Fibroblast of pulmonary artery (primary cell): ENCODE measurements at regions not wholly inside any gene's neighbourhood (a gene's known extent, or its start where the extent isn't known, plus 50 kb on each side); places are given as distances from the start of the nearest gene placed in this dataset.
"Not testable (repeated sequence)": the region's sequence is repeated elsewhere in the genome, so short reads cannot be mapped to it uniquely, and the experiment has no call there.

Source experiments
- DNase-seq: peaks from one replicate; pipeline ENCODE4 v3.0.0-alpha.2; 2010; ENCODE audit warnings: low read depth
- H3K4me3 ChIP-seq: replicated peaks from 2 replicates; pipeline ENCODE4 v1.5.1; 2011; ENCODE audit warnings: low read depth, mild to moderate bottlenecking, control low read depth, low read length, moderate library complexity
- TF ChIP-seq, protein P1 (sequence below): IDR thresholded peaks from 2 replicates; pipeline ENCODE4 v1.5.1; 2011; ENCODE audit warnings: mild to moderate bottlenecking, control low read depth, low read length, inconsistent platforms; ENCODE audit errors: missing control alignments

DNA sequence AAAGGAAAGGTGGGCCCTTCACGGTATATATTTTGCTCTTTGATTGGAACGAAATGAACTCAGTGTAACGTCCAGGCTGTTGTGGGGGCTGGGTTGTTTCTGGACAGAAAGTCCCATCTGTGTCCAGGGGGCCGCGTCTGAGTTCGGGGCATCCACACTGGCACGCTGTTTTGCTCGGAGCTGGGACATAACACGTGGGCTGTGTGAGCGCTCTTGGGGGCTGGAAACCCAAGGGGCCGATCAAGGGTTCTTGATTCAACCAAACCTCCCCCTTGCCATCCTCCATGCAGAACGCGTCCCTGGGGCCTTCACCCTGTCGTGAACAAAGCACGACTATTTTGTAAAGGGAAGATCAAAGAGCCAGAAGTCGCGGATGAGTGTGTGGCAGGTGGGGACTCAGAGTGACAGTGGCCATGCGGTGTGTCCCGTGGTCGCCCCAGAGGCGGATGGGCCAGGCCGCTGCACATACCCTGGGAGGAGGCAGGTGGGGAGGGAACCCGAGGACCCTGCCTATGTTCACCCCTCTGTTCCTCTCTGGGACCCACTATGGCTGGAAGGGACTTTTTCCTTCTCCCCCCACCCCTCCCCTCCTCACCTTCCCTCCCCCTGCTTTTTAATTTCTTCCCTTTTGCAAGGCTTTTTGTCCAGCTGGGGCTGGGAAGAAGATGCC lies 387.2 kb downstream of the SEC14L1 start:
- no peak overlapping the region for H3K4me3 ChIP-seq
- DNase-seq: no peak
- TF ChIP-seq, protein P1, sequence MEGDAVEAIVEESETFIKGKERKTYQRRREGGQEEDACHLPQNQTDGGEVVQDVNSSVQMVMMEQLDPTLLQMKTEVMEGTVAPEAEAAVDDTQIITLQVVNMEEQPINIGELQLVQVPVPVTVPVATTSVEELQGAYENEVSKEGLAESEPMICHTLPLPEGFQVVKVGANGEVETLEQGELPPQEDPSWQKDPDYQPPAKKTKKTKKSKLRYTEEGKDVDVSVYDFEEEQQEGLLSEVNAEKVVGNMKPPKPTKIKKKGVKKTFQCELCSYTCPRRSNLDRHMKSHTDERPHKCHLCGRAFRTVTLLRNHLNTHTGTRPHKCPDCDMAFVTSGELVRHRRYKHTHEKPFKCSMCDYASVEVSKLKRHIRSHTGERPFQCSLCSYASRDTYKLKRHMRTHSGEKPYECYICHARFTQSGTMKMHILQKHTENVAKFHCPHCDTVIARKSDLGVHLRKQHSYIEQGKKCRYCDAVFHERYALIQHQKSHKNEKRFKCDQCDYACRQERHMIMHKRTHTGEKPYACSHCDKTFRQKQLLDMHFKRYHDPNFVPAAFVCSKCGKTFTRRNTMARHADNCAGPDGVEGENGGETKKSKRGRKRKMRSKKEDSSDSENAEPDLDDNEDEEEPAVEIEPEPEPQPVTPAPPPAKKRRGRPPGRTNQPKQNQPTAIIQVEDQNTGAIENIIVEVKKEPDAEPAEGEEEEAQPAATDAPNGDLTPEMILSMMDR: no peak

DNA sequence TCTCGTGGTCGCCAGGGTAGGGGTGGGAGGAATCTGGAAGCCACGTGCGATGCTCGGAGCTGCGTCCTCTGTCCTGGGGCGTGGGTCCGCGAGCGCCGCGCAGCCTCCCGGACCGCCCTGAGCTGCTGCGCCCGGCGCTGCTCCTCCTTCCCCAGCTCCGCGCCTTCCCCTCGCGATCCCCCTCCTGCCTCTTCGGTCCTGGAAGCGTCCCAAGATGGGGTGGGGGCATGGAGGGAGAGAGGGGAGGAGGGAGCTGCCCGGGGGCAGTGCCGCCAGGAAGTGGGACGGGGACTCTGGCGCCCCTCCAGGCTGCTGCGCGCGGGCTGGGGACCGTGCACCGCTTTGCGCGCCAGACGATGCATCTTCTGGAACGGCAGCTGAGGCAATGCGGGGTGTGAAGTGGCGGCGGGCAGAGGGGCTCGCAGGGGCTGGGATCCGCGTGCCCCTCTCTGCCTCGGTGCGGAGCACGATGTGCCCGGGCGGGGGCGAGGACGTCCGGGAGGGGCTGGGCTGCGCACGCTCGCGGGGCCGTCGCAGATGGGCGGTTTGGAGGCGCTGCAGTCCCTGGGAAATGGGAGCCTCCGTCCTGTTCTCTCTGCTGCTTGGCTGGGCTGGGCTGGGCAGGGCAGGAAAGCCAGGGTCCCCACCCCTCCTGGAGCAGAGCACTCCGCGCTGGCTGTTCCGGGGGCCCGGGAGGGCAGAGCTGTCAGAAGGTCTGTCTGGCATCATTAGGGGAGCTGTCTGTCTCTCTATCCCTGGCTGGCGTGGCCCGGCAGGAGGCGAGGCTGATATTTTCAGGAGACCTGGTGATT lies 388.0 kb downstream of the SEC14L1 start:
- TF ChIP-seq, protein P1: no peak
- no peak for DNase-seq

DNA sequence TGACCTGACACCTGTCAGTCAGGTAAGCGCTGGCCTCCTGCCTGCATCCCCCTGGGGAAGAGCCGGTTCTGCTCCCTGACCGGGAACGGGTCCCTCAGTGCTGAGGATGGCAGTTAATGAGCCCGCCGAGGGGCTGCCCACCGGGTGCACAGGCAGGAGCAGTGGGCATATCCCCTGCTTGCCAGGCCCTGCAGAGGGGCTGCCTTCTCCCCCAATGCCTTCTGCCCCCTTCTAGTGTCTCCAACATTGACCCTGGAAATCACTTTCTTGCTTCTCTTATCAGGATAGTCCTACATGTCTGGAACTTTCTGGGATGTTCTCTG lies 388.5 kb downstream of the SEC14L1 start:
- TF ChIP-seq, protein P1: no peak
- H3K4me3 ChIP-seq: no peak overlapping the region
- DNase-seq: no peak

More for the DNA sequence above, 388.0 kb downstream of the SEC14L1 start:
- H3K4me3 ChIP-seq: no peak overlapping the region

DNA sequence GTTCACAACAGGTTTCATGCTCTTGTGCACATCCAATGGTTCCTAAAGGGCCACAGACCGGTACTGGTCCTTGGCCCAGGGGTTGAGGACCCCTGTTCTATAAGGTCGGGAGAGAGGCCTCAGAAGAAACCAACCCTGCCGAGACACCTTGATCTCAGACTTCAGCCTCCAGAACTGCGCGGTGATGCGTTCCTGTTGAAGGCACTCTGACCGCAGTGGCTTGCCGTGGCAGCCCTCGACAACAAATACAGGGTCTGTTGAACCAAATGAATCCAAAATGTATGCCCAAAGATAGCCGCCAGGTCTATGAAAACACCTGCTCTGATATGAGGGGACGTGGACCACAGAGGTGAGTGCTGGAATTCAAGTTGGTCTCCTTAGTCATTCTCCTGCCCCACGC lies 389.8 kb downstream of the SEC14L1 start:
- H3K4me3 ChIP-seq: no peak overlapping the region
- TF ChIP-seq, protein P1: no peak
- no peak for DNase-seq

DNA sequence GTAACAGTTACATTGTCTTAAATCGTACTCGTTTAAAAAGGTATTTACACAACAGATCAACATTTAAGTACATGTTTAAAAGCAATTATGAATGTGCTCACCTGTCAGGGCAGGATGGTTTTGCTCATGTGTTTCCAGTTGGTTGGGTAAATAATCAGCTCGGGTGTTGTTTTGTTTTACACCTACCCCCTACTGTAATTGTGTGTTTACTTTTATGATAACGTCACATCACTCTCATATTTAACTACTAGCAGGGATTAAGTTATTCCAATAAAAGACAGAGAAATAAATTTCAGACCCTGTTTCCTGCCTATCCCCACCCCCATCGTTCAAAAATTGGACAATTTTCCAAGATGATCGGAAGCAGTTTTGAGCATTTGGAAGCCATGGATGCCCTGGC lies 390.2 kb downstream of the SEC14L1 start:
- DNase-seq: no peak
- TF ChIP-seq, protein P1: no peak
- no peak overlapping the region for H3K4me3 ChIP-seq

DNA sequence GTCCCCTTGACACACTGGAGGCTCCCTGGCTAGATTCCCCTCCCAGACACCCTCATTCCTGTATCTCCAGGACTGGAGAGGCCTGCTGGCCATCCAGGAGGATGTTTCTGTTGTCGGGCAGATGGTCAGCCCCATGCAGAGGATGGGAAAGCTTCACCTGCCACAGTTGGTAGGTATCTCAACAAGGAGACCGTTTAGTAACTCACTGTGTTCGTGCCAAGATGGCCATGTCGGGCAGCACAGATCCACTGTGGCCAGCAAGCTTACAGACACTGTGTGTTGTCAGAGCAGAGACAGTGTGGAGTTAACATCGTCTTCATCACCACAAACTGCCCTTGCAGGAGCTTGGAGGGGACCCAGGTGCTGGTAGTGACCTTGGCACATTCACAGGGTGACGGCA lies 390.9 kb downstream of the SEC14L1 start:
- H3K4me3 ChIP-seq: no peak overlapping the region
- no peak for DNase-seq
- TF ChIP-seq, protein P1: no peak

DNA sequence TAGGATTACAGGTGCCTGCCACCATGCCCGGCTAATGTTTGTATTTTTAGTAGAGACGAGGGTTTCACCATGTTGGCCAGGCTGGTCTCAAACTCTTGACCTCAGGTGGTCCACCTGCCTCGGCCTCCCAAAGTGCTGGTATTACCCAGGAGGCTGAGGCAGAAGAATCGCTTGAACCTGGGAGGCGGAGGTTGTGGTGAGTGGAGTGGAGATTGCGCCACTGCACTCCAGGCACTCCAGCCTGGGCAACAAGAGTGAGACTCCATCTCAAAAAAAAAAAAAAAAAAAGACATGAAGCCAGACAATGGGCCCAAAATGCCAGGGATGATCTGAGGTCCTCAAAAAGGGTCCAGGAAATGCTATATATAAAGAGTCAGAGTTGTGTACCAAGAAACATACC lies 392.9 kb downstream of the SEC14L1 start:
- not testable (repeated sequence) for H3K4me3 ChIP-seq, DNase-seq
